ENCODE measurements at regions not wholly inside any gene's neighbourhood (a gene's known extent, or its start where the extent isn't known, plus 50 kb on each side); places are given as distances from the start of the nearest gene placed in this dataset.

- DNase-seq (ENCODE audit: extremely low spot score), result no peak
- no peak for TF ChIP-seq CTCF (IDR thresholded peaks at IDR 0.05)
- no peak for TF ChIP-seq POLR2A (IDR thresholded peaks at IDR 0.05; ENCODE audit: low read depth)
- TF ChIP-seq POLR2AphosphoS5 (IDR thresholded peaks at IDR 0.05), result no peak
- no peak for TF ChIP-seq EP300 (IDR thresholded peaks at IDR 0.05)
- no peak overlapping the region for H3K4me3 ChIP-seq
- H3K36me3 ChIP-seq, result no peaks in the 10 kb centered on the region
- intact Hi-C loops (cut with DNase I), result no loop called here
- WGBS, result 91% methylated on average over 4 of the region's 4 CpGs
- no peaks in the 10 kb centered on the region for H3K27me3 ChIP-seq
- H3K27ac ChIP-seq (replicated peaks in 1 of 4), result no peak overlapping the region
- no peaks in the 10 kb centered on the region for H3K4me1 ChIP-seq
- H3K9me3 ChIP-seq, result peaks cover 0 to 12% (median 3%) of the 10 kb centered on the region in 4 donors
Observed at GRCh38 chr7:67762516-67762915, 765.9 kb downstream of the TYW1 start.

- Histone ChIP-seq H3K27ac (replicated peaks in 1 of 4) (no peak overlapping the region), H3K4me1 (no peaks in the 10 kb centered on the region), H3K4me3 (no peak overlapping the region), H3K36me3 (no peaks in the 10 kb centered on the region), H3K27me3 (no peaks in the 10 kb centered on the region), H3K9me3 (peaks cover 0 to 12% (median 3%) of the 10 kb centered on the region in 4 donors)
- intact Hi-C loops (cut with DNase I), result no loop called here
- 51% methylated on average over 4 of the region's 4 CpGs for WGBS
- TF ChIP-seq EP300 (IDR thresholded peaks at IDR 0.05) (no peak), CTCF (IDR thresholded peaks at IDR 0.05) (no peak), POLR2AphosphoS5 (IDR thresholded peaks at IDR 0.05) (no peak), POLR2A (IDR thresholded peaks at IDR 0.05; ENCODE audit: low read depth) (no peak)
- DNase-seq (ENCODE audit: extremely low spot score), result no peak
Observed at GRCh38 chr7:67764289-67764688, 767.7 kb downstream of the TYW1 start.

GRCh38 chr7:67765481-67766175 lies 769.0 kb downstream of the TYW1 start:
- H3K9me3 ChIP-seq, result peaks cover 0 to 12% (median 3%) of the 10 kb centered on the region in 4 donors
- H3K27ac ChIP-seq (replicated peaks in 1 of 4), result no peak overlapping the region
- no peak for DNase-seq (ENCODE audit: extremely low spot score)
- H3K4me1 ChIP-seq, result no peaks in the 10 kb centered on the region
- no peaks in the 10 kb centered on the region for H3K27me3 ChIP-seq
- TF ChIP-seq POLR2A (IDR thresholded peaks at IDR 0.05; ENCODE audit: low read depth), result no peak
- TF ChIP-seq POLR2AphosphoS5 (IDR thresholded peaks at IDR 0.05), result no peak
- TF ChIP-seq CTCF (IDR thresholded peaks at IDR 0.05), result no peak
- no peak for TF ChIP-seq EP300 (IDR thresholded peaks at IDR 0.05)
- no peaks in the 10 kb centered on the region for H3K36me3 ChIP-seq
- H3K4me3 ChIP-seq, result no peak overlapping the region
- intact Hi-C loops (cut with DNase I), result no loop called here
- 84% methylated on average over 6 of the region's 6 CpGs for WGBS

- TF ChIP-seq POLR2AphosphoS5 (IDR thresholded peaks at IDR 0.05) (no peak), CTCF (IDR thresholded peaks at IDR 0.05) (no peak), POLR2A (IDR thresholded peaks at IDR 0.05; ENCODE audit: low read depth) (no peak), EP300 (IDR thresholded peaks at IDR 0.05) (no peak)
Observed at GRCh38 chr7:67766906-67767410, 770.3 kb downstream of the TYW1 start.

More at GRCh38 chr7:67766906-67767410, 770.3 kb downstream of the TYW1 start:
- DNase-seq (ENCODE audit: extremely low spot score), result no peak
- Histone ChIP-seq H3K4me1 (no peaks in the 10 kb centered on the region), H3K9me3 (peaks cover 0 to 12% (median 3%) of the 10 kb centered on the region in 4 donors), H3K27ac (replicated peaks in 1 of 4) (no peak overlapping the region), H3K27me3 (no peaks in the 10 kb centered on the region), H3K4me3 (no peak overlapping the region), H3K36me3 (no peaks in the 10 kb centered on the region)
- intact Hi-C loops (cut with DNase I), result no loop called here
- WGBS, result 92% methylated on average over 2 of the region's 4 CpGs

Measured in esophagus muscularis mucosa (tissue), 4 donors.